NCI-H146 (cell line): ENCODE measurements at regions not wholly inside any gene's neighbourhood (a gene's known extent, or its start where the extent isn't known, plus 50 kb on each side); places are given as distances from the start of the nearest gene placed in this dataset.
"Not testable (repeated sequence)": the region's sequence is repeated elsewhere in the genome, so short reads cannot be mapped to it uniquely, and the experiment has no call there.

Experiments used
- DNase-seq: peaks from one replicate; lab custom pipeline; 2025; lab: John Stamatoyannopoulos, UW

DNA sequence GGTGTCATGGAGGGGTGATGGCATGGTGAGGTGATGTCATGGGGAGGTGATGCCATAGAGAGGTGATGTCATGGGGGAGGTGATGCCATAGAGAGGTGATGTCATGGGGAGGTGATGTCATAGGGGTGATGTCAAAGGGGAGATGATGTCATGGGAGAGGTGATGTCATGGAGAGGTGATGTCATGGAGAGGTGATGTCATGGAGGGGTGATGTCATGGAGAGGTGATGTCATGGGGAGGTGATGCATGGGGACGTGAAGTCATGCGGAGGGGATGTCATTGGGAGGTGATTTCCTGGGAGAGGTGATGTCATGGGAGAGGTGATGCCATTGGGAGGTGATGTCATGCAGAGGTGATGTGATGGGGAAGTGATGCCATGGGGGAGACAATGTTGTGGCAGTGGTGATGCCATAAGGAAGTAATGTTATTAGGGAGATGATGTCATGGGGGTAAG is 92.1 kb upstream of the C1orf174 start:
- DNase-seq: no peak

DNA sequence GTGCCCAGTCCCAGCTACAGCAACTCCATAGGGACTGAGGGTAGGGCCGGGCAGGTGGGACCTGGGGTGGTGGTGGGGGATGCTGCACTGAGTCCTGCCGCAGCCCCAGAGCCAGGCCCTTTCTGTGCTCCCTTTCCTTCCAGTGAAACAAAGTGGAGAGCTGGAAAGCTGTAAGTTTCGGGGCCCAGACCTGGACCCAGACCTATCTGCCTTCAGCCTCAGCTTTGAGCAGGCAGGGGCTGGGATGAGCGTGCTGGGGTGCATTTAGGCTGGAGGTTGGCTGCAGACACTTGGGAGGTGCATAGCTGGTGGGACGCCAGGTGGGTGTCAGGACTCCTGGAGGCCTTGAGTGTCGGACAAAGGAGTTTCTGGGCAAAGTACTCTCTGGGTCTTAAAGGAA is 92.7 kb upstream of the C1orf174 start:
- DNase-seq: no peak

DNA sequence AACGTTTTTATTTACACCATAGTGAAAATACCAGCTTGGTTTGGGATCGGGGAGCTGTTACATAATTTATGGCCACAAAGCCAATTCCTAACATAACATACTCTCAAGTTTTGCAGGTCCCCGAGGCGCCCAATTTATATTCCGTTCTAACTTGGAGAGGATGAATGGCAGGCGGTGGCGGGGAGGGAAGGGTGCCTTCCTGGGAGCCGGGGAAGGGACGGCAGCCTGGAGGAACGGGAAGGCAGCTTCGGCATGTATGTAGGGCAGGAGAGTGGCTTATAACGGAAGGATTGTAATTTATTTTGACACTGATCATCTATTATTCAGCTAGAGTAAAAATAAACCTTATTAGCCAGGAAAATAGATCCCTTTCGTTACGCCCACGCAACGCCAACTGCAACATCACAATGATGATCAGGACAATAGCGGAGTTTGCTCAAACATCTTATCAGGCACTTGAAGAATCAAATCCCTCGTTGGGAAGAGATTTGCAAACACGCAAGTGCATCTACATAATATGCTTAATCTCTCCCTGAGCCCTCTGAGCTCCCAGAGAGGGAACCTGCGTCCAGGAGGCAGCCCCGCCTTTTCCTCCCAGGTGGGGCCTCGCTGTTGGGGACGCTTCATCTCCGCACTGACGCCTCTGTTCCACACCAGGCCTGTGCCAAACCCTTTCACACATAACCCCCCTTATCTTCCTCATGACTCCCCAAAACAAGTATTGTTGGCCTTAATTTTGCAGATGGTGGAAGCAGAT is 93.7 kb upstream of the C1orf174 start:
- no peak for DNase-seq

DNA sequence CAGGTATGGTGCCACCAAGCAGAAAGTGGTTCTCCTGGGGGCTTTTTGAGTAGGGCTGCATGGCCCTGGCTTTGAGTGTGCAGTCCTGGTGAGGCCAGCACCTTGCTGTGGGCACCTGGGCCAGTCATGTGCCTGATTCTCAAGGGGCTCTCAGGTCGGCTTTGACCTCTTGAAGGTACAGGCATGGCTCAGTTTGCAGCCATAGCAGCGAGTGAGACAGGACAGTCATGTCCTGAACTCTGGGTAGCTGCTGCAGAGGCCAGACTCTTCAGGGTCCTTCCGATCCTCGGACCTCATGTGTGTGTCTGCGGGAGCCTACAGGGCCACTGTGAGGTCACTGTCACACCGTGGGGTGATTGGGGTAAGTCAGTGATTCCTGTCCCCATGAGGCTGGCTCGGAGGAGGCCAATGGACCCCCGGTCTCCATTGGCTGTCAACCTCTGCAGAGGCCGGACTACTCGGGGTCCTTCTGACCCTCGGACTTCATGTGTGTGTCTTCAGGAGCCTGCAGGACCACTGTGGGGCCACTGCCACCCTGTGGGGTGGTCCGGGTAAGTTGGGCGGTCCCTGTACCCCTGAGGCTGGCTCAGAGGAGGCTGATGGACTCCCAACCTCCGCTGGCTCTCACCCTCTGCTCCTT is 95.2 kb upstream of the C1orf174 start:
- DNase-seq: no peak

DNA sequence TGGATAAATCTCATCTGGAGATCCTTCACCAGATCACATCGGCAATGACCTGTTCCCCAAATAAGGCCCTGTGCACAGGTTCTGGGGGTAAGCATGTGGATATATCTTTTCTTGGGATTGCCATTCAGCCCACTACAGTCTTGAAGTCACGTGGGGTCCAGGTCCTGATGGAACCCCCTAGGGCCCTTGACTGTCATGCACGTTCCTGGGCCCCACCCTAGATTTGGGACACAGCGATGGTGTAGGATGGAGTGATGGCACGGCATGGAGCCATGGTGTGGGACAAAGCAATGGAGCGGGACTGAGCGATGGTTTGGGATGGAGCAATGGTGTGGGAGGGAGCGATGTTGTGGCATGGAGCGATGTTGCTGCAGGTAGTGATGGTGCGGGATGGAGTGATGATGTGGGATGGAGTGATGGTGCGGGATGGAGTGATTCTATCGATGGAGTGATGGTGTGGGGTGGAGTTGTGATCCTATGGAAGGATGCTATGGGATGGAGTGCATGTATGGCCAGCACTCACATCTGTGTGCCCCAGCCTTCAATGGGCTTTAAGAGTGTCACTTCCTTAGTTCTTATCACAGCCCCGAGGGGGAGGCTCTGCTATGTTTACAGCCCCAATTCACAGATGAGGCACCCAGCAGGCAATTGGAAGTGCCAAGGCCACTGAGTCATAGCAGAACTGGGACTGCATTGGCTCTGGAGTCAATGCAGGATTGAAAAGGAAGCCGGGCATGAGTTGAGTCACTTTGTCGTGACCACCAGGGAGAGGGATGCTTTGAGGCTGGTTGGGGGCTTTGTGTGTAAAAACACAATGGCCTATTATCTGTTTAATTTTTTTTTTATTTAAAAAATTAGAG is 97.0 kb upstream of the C1orf174 start:
- DNase-seq: no peak

DNA sequence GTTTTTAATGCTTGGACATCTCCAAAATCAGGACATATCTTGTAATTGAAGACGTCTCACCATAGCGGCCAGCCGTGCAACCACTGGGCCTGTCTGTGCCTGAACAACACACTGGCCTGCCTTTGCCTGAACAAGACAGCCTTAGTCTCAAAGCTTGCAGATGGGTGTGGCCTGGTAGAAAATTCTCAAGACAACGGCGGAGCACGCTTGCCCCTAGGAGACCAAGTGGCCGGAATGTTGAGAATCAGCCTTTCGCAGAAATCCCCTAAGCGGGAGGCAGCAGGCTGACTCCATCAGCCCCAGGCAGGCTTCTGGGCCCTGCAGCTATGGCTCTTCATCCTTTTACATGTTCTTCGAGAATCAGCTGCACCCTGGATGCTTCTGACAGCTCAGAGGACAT is 98.0 kb upstream of the C1orf174 start:
- no peak for DNase-seq

DNA sequence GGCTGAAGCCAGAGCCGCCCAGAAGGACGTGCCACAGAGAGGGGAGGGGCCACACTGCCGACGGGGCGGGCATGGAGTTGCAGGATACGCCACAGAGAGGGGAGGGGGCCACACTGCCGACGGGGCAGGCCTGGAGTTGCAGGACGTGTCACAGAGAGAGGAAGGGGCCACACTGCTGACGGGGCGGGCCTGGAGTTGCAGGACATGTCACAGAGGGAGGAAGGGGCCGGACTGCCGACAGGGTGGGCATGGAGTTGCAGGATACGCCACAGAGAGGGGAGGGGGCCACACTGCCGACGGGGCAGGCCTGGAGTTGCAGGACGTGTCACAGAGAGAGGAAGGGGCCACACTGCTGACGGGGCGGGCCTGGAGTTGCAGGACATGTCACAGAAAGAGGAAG is 99.4 kb upstream of the C1orf174 start:
- DNase-seq: not testable (repeated sequence)

DNA sequence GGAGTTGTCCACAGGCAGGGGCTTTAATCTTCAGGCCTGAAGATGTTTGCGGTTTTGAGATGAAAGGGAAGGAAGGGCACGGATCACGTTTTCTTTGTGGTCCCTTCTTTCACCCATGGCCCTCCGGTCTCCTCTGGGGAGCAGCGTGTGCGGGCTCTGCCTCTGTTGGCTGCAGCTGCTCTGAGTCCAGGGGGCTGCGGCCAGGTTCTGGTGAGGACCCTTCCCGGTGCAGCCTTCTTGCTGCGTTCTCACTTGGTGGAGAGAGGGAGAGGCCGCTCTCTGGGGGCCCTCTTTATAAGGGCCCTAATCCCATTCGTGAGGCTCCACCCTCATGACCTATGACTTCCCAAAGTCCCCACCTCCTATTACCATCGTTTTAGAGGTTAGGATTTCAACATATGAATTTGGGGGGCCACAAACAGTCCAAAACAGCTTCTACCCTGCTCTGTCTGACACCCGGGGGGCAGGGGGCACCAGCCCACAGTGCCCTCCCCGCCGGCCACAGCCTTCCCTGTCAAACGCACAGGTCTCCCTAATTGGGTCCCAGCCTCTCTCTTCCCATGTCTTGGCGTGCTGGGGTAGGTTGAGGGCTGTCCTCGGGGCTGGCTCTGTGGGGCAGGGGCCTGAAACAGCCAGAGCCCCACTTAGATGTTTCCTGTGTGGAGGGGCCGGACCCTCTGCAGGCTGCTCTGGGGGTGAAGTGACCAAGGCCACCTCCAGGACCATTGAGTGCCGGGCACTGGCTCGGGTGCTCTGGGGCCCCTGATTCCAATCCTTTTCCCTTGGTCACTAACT is 100.1 kb upstream of the C1orf174 start:
- DNase-seq: no peak

DNA sequence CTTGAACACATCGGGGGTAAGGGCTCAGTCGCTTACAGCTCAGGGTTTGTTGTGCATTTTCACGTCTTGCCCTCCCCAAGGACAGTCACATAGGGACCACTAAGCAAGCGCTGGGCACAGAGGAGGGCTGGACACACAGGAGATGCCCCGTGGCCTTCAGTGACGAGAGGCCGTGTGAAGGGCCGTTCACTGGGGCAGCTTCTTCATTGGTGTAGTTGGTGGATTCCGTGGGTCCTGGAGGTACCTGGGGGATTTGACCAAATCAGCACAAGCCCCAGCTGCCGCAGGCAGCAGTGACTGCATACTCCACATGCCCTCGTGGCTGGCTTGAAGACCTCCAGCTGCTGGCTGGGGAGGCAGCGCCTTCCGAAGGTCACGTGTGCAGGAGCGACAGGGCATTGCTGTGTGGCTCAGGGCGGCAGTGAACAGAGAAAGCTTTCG is 100.8 kb upstream of the C1orf174 start:
- DNase-seq: no peak

DNA sequence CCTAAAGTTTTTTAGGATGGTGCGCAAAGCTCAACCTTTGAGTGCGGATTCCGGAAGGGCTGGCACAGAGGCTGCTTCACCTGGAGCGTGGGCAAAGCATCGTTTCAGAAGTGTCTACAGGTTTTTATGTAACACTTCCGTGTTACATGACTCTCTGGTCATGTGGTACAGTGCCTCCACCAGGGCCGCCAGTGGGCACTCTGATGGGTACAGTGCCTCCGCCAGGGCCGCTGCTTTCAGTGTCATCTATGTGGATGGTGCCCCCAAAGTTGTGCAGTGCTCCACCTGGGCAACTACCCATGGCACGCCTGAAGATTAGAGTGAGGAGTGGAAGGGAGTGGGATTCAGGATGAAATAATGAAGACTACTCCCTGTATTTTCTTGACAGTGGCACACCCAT is 101.4 kb upstream of the C1orf174 start:
- no peak for DNase-seq

DNA sequence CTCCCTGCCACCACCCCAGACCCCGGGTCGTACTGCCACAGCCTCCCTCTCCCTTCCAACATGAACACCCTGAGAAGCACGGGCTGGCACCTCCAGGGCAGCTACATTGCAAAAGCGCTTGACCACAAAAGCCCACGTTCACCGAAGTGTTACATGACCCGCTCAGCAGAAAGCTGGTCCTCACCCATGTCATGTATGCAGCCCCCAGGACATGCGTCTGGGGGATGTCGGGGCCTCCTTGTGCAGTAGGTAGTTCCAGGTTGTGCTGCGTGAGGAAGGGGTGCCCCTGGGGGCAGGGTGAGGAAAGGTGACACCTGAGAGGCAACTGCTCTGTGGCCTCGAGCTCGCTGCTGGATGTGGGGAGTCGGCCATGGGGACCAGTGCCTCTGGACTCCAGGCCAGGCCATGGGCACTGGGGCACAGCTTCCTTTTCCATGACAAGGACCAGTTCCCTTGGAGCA is 102.0 kb upstream of the C1orf174 start:
- no peak for DNase-seq

DNA sequence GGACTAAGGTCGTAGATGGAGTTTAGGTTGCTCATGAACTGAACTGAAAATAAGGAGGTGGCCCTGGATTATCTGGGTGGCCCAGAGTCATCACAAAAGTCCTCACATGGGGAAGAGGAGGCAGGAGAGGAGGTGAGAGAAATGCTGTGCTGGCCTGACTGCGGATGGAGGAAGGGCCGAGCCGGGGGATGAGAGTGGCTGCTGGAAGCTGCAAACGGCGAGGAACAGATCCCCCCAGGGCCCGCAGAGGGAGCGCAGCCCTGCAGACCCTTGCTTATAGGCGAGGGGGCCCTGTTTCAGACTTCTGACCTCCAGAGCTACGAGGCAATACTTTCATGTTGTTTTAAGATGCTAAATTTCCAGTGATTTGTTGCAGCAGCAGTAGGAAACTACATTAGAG is 102.7 kb upstream of the C1orf174 start:
- DNase-seq: no peak

DNA sequence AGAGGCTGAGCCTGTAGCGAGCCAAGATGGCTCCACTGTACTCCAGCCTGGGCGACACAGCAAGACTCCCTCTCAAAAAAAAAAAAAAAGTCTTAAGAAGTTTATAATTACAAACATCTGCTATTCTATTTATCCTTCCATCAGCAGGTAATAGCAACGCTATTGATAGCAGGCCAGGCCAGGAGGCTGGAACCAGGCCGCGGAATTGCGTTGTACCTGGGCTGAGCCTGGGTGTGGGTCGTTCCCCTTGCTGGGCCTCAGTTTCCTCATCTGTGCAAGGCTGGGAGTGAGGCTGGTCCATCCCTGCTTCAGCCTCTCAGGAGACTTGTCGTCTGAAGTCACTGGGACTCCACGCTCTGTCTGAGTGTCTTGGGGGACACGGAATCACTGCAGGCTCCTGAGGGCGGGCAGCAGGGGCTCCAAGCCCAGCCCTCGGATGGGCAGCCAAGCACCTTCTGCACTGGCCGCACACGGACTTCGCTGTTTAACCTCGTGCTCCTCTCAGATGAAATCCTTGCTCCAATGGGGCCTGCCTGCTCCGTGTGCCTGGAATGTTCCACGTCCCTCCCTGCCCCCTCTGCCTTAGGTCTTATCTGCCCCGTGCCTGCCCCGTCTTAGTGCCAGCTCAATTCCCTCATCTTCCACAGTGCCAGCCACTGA is 103.9 kb upstream of the C1orf174 start:
- no peak for DNase-seq

DNA sequence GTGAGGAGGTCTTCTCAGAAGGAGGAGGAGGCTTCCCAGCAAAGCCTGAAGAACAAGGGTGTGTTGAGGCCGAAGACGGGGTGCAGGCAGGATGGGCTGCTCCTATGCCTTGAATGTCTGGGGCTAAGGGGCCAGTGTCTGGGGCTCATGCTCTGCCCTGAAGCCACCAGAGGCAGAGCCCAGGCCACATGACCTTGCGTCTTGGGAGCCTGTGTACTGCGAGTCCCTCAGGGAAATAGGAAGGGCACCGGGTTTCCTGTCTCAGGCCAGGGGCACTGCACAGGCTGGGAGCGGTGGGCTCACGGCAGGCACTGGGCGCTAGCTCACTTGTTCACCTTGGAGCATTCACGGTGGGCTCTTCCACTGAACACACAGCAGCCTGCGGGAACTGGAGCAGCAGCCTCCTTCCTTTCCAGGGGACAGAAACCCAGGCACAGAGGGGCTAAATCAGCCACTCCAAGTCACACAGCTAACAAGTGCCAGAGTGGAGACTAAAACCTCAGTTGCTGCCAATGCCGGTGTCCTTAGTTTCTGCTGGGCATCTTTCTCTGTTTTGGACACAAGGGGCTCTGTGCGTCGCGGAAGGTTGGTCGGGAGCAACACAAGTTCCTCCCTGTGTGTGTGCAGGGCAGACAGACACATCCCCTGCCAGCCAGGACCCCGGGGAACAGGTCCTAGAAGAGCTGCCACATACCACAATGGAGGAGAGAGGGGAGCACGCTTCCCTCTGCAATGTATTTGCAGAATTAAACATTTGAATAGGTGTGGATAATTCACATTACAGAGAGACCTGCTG is 104.8 kb upstream of the C1orf174 start:
- no peak for DNase-seq

DNA sequence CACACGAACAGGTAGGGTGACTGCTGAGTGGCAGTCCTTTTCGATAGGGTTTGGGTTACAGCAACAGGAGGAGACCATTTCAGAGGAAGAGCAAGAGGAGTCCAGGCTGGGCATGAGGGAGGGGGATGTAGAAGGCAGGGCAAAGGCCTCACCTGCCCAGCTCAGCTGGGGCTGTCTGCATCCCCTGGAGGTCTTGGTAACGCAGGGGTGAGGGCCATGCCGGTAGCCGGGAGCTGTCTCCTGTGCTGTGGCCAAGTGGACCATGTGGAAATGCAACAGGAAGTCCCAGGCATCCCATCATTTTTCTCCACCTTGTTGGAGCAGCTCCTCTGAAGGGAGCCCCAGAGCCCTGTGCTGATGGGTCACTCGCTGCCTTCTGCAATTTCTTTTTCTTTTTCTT is 105.4 kb upstream of the C1orf174 start:
- DNase-seq: no peak

DNA sequence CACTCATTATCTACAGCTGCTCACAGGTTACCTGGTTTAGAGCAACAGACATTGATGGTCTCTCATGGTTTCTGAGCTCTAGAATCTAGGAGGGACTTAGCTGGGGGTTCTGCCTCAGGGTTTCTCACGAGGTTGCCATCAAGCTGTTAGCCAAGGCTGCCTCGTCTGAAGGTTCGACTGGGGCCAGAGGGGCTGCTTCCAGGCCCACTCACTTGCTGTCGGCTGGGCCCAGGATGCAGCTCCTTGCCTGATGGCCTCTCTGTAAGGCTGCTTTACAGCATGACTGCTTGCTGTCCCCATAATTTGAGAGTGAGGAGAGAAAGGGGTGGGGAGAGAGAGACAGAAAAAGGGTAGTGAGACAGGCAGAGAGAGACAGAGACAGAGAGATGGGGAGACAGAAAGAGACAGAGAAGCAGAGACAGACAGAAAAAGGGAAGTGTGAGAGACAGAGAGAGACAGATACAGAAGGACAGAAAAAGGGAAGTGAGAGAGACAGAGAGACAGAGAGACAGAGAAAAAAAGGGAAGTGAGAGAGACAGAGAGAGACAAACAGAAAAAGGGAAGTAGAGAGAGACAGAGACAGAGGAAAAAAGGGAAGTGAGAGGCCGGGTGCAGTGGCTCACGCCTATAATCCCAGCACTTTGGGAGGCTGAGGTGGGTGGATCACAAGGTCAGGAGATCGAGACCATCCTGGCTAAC is 106.8 kb upstream of the C1orf174 start:
- no peak for DNase-seq

DNA sequence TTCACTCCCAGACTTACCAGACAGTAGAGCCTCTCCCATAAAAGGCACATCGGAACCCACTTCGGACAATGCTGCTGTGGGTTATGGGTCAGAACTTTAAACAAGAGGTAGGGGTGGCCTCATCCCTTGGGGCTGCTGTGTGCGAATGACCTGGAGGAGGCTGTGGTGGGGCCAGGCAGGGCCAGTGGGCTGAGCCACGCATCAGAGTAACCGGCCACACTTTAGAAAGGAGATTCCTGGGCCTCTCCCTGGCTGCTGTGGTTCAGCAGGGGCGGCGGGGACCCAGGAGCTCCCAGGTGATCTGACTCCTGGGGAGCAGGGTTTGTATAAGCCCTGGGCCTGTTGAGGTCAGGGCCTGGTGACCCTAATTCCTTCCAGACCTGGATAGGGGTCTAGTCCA is 110.2 kb upstream of the C1orf174 start:
- no peak for DNase-seq

DNA sequence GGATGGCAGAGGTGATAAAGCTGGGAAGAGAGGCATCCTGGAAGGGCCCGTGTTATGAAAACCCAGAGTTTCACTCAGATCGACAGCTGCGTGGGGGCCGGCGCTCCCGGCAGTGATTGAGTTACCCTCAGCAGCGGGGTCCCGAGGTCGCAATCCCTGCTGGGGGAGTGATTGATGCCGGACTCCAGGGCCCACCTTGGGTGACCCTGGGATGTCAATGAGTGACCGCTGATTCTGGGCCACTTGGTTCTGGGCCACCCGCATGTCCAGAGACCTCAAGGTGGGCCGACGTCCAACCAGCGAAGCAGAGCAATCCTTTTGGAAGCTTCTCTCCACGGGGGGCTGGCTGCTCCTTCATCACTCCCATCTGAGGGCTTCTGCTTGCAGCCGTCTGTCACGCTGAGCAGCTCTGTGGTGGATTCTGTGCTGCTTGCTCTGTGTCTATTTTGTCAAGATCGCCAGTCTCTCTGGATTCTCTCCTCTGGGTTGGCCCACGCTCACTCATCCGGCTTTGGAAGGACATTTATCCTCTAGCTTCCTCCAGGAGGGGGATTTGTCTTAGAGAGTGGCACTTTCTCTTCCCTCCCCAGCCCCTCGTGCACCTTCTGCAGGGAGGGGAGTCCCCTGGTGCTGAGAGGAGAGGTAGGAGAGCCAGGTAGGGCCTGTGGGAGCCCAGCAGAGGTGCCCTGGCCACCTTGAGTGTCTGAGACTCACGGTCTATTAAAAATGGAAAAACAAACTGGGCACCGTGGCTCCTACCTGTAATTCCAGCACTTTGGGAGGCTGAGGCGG is 110.9 kb upstream of the C1orf174 start:
- DNase-seq: no peak
